HEK293 (cell line): ENCODE measurements at regions not wholly inside any gene's neighbourhood (a gene's known extent, or its start where the extent isn't known, plus 50 kb on each side); places are given as distances from the start of the nearest gene placed in this dataset.

Source experiments
- CTCF ChIP-seq: fragments of 450-650 bp; formaldehyde crosslinking; IDR thresholded peaks from 2 replicates; pipeline ENCODE4 v1.5.1; 2016; ENCODE audit warnings: missing biosample characterization, missing genetic modification characterization
- PRDM4 ChIP-seq: fragments of 450-650 bp; formaldehyde crosslinking; IDR thresholded peaks from 2 replicates; pipeline ENCODE4 v1.5.1; 2017; ENCODE audit warnings: missing biosample characterization, missing genetic modification characterization
- REST ChIP-seq: fragments of 450-650 bp; formaldehyde crosslinking; IDR thresholded peaks from 2 replicates; pipeline ENCODE4 v1.5.1; 2016; ENCODE audit warnings: missing biosample characterization, missing genetic modification characterization
- ZBTB10 ChIP-seq: fragments of 450-650 bp; formaldehyde crosslinking; IDR thresholded peaks from 2 replicates; pipeline ENCODE4 v1.5.1; 2016; ENCODE audit warnings: missing biosample characterization, missing genetic modification characterization
- ZBTB11 ChIP-seq: fragments of 450-650 bp; formaldehyde crosslinking; conservative IDR thresholded peaks from 2 replicates; pipeline ENCODE4 v1.5.1; 2016; ENCODE audit warnings: low read depth, missing biosample characterization, missing genetic modification characterization
- ZBTB49 ChIP-seq: fragments of 450-650 bp; formaldehyde crosslinking; IDR thresholded peaks from 2 replicates; pipeline ENCODE4 v1.5.1; 2016; ENCODE audit warnings: missing biosample characterization, missing genetic modification characterization, low read depth
- ZFP41 ChIP-seq: fragments of 450-650 bp; formaldehyde crosslinking; IDR thresholded peaks from 2 replicates; pipeline ENCODE4 v1.5.1; 2016; ENCODE audit warnings: missing biosample characterization, missing genetic modification characterization, borderline replicate concordance
- ZNF391 ChIP-seq: fragments of 450-650 bp; formaldehyde crosslinking; IDR thresholded peaks from 2 replicates; pipeline ENCODE4 v1.5.1; 2016; ENCODE audit warnings: low read depth, missing biosample characterization, missing genetic modification characterization, borderline replicate concordance
- ZNF449 ChIP-seq: fragments of 450-650 bp; formaldehyde crosslinking; IDR thresholded peaks from 2 replicates; pipeline ENCODE4 v1.5.1; 2017; ENCODE audit warnings: missing biosample characterization, mild to moderate bottlenecking, missing genetic modification characterization, moderate library complexity
- ZNF639 ChIP-seq: fragments of 450-650 bp; formaldehyde crosslinking; IDR thresholded peaks from 2 replicates; pipeline ENCODE4 v1.5.1; 2016; ENCODE audit warnings: missing biosample characterization, missing genetic modification characterization
- ZNF792 ChIP-seq: fragments of 450-650 bp; formaldehyde crosslinking; IDR thresholded peaks from 2 replicates; pipeline ENCODE4 v1.5.1; 2016; ENCODE audit warnings: missing biosample characterization, missing genetic modification characterization

DNA sequence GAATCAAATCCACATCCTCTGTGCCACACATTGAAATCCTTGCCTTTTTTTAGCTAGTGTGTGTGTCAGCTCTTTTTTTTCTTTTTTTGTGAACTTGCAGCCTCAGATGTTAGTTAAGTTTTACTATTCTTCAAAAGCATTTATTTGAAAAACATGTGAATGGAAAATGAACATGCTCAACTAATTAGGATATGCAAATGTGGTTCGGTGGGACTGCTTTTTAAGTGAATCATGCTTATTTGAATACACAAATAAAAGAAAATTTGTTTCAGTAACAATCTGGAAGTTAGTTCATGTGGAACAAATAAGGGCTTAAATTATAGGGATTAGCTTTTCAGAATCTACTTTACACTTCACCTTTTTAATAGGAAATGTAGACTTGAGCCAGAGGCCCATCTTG lies 751.5 kb upstream of the FAM241A start:
- TF ChIP-seq REST (tag by site-specific recombination) = no peak
- no peak for TF ChIP-seq ZNF449 (tag by site-specific recombination)
- TF ChIP-seq ZFP41 (tag by site-specific recombination) = no peak
- TF ChIP-seq PRDM4 (tag by site-specific recombination) = no peak
- TF ChIP-seq ZNF391 (tag by site-specific recombination) = no peak
- TF ChIP-seq CTCF = no peak
- no peak for TF ChIP-seq ZBTB10 (tag by site-specific recombination)
- TF ChIP-seq ZBTB49 (tag by site-specific recombination) = no peak
- no peak for TF ChIP-seq ZNF639 (tag by site-specific recombination)
- TF ChIP-seq ZBTB11 (tag by site-specific recombination) = no peak
- no peak for TF ChIP-seq ZNF792 (tag by site-specific recombination)
